Colonic mucosa (tissue), 4 donors: ENCODE measurements at regions not wholly inside any gene's neighbourhood (a gene's known extent, or its start where the extent isn't known, plus 50 kb on each side); places are given as distances from the start of the nearest gene placed in this dataset.

Experiments used
- DNase-seq: peaks from one replicate; pipeline ENCODE4 v3.0.0-alpha.2; 2020
- H3K27ac ChIP-seq: fragments of 200-600 bp; one replicate; pipeline ENCODE4 v1.8.0; 2021
- H3K27me3 ChIP-seq: fragments of 200-600 bp; one replicate; pipeline ENCODE4 v1.8.0; 2021
- H3K36me3 ChIP-seq: fragments of 200-600 bp; one replicate; pipeline ENCODE4 v1.8.0; 2021
- H3K4me1 ChIP-seq: fragments of 200-600 bp; one replicate; pipeline ENCODE4 v1.8.0; 2021; ENCODE audit warnings: mild to moderate bottlenecking
- H3K4me3 ChIP-seq: fragments of 200-600 bp; one replicate; pipeline ENCODE4 v1.8.0; 2021
- H3K9ac ChIP-seq, 2 donors: one replicate each; pipeline ENCODE4 v1.7.0; 2013; ENCODE audit warnings: control low read depth in 2 of 2, low read depth in 2 of 2, low read length in 2 of 2
- H3K9me3 ChIP-seq: fragments of 200-600 bp; one replicate; pipeline ENCODE4 v1.8.0; 2021
- CTCF ChIP-seq: fragments of 200-600 bp; IDR thresholded peaks from one replicate; pipeline ENCODE4 v1.8.0; 2022; ENCODE audit warnings: antibody characterized with exemption, mild to moderate bottlenecking
- intact Hi-C: fragments of 100-400 bp; cut with DNase I; formaldehyde crosslinking; loops from one replicate; pipeline ENCODE4 v1.14.1; 2022
- donor health status: healthy.
- donor health status: DM: no; HTN: no; CAD: no.
- donor health status: DM: no; HTN: no; CAD: no.

DNA sequence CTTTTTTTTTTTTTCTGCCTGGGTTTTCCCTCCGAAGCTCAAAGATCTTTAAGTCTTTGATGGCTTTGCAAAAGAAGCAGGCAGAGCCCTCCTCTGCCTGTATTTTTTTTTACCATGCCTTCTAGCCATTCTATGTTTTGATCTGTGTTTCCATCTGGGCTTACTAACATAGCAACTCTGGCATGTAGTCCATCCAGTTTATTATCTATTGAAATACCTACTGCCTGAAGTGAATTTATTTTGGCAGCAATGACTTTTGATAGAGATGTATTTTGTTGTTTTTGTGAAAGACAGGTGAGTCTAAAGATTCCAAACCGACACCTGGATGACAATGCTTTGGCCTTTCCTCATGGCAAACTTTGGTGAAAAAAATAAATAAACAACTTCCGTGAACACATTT is 1157.7 kb upstream of the MAP3K7 start:
- no peak overlapping the region for H3K9ac ChIP-seq
- H3K27ac ChIP-seq: no peak overlapping the region
- TF ChIP-seq CTCF: no peak
- no peaks in the 10 kb centered on the region for H3K4me1 ChIP-seq
- DNase-seq: no peak
- H3K36me3 ChIP-seq: no peaks in the 10 kb centered on the region
- intact Hi-C loops: no loop called here
- no peak overlapping the region for H3K4me3 ChIP-seq
- no peaks in the 10 kb centered on the region for H3K27me3 ChIP-seq
- H3K9me3 ChIP-seq: no peaks in the 10 kb centered on the region

DNA sequence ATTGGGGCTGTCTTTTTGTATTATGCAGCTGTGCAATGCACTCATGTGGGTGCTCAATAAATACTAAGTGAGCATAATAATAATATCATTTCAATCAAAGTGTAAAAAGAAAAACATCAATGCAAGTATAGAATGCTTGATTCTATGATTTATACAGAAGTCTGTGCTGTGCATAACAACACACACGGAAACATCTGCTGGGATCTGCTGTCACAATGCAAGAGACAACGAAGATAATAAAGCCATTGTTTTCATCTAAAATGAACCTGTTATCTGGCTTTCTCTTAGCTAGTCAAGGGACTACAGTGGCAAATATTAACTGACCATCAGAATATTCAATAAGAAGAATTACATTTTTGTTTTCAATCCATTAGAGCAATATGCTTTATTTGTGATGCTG is 1156.9 kb upstream of the MAP3K7 start:
- no peak for TF ChIP-seq CTCF
- H3K27ac ChIP-seq: no peak overlapping the region
- H3K9me3 ChIP-seq: no peaks in the 10 kb centered on the region
- H3K36me3 ChIP-seq: no peaks in the 10 kb centered on the region
- intact Hi-C loops: no loop called here
- H3K4me1 ChIP-seq: no peaks in the 10 kb centered on the region
- no peak overlapping the region for H3K4me3 ChIP-seq
- H3K9ac ChIP-seq: no peak overlapping the region
- H3K27me3 ChIP-seq: no peaks in the 10 kb centered on the region
- no peak for DNase-seq

DNA sequence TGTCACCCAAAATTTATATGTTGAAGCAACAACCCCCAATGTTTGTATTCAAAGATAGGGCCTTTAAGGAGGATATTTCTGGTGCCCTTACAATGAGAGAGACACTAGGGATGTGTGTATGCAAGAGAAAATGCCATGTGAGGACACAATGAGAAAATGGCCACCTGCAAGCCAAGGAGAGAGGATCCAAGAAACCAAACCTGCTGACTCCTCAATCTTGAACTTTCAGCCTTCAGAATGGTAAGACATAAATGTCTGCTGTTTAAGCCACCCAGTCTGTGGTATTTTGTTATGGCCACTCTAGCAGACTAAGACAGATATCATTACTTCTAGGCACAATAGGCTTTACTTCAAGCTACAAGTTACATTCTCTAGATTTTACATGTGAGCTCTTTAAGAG is 1145.1 kb upstream of the MAP3K7 start:
- H3K4me3 ChIP-seq: no peak overlapping the region
- H3K27me3 ChIP-seq: no peaks in the 10 kb centered on the region
- no peak for TF ChIP-seq CTCF
- no peak for DNase-seq
- no peaks in the 10 kb centered on the region for H3K4me1 ChIP-seq
- no peak overlapping the region for H3K27ac ChIP-seq
- H3K9me3 ChIP-seq: no peaks in the 10 kb centered on the region
- H3K36me3 ChIP-seq: no peaks in the 10 kb centered on the region
- no peak overlapping the region for H3K9ac ChIP-seq
- intact Hi-C loops: no loop called here

- Histone ChIP-seq H3K9ac (no peak overlapping the region), H3K9me3 (no peaks in the 10 kb centered on the region)
- no peak for TF ChIP-seq CTCF
Measured at GRCh38 chr6:91730710-91731109, 1143.8 kb upstream of the MAP3K7 start.

GRCh38 chr6:91720324-91720723 is 1133.5 kb upstream of the MAP3K7 start:
- Histone ChIP-seq H3K9ac (no peak overlapping the region), H3K27me3 (no peaks in the 10 kb centered on the region), H3K9me3 (no peaks in the 10 kb centered on the region), H3K27ac (no peak overlapping the region), H3K36me3 (no peaks in the 10 kb centered on the region), H3K4me3 (no peak overlapping the region), H3K4me1 (no peaks in the 10 kb centered on the region)
- DNase-seq: no peak
- TF ChIP-seq CTCF: no peak
- intact Hi-C loops: no loop called here

More at GRCh38 chr6:91730710-91731109, 1143.8 kb upstream of the MAP3K7 start:
- no peaks in the 10 kb centered on the region for H3K36me3 ChIP-seq
- H3K27me3 ChIP-seq: no peaks in the 10 kb centered on the region
- intact Hi-C loops: no loop called here
- DNase-seq: no peak
- H3K4me1 ChIP-seq: no peaks in the 10 kb centered on the region
- no peak overlapping the region for H3K27ac ChIP-seq
- H3K4me3 ChIP-seq: no peak overlapping the region

- Histone ChIP-seq H3K4me3 (no peak overlapping the region), H3K9me3 (no peaks in the 10 kb centered on the region), H3K36me3 (no peaks in the 10 kb centered on the region), H3K9ac (no peak overlapping the region), H3K27me3 (no peaks in the 10 kb centered on the region), H3K4me1 (no peaks in the 10 kb centered on the region), H3K27ac (no peak overlapping the region)
- no peak for DNase-seq
- no peak for TF ChIP-seq CTCF
- intact Hi-C loops: no loop called here
Measured at GRCh38 chr6:91719414-91719813, 1132.5 kb upstream of the MAP3K7 start.
